ENCODE measurements at regions not wholly inside any gene's neighbourhood (a gene's known extent, or its start where the extent isn't known, plus 50 kb on each side); places are given as distances from the start of the nearest gene placed in this dataset.
"Not testable (repeated sequence)": the region's sequence is repeated elsewhere in the genome, so short reads cannot be mapped to it uniquely, and the experiment has no call there.

- no peak for DNase-seq
Measured at GRCh38 chr5:124206540-124206939, 539.9 kb downstream of the ZNF608 start.

- DNase-seq = no peak
Measured at GRCh38 chr5:124203303-124203702, 543.1 kb downstream of the ZNF608 start.

GRCh38 chr5:124200381-124200780 is 546.1 kb downstream of the ZNF608 start:
- DNase-seq = no peak

GRCh38 chr5:124199893-124200292 is 546.5 kb downstream of the ZNF608 start:
- DNase-seq = no peak

GRCh38 chr5:124195411-124195810 is 551.0 kb downstream of the ZNF608 start:
- no peak for DNase-seq

- DNase-seq = no peak
Measured at GRCh38 chr5:124194282-124194681, 552.2 kb downstream of the ZNF608 start.

GRCh38 chr5:124193371-124193789 is 553.1 kb downstream of the ZNF608 start:
- DNase-seq = no peak

- no peak for DNase-seq
Measured at GRCh38 chr5:124192716-124193115, 553.7 kb downstream of the ZNF608 start.

- DNase-seq = no peak
Measured at GRCh38 chr5:124185716-124186115, 560.7 kb downstream of the ZNF608 start.

- DNase-seq = no peak
Measured at GRCh38 chr5:124182133-124182532, 564.3 kb downstream of the ZNF608 start.

- DNase-seq = no peak
Measured at GRCh38 chr5:124180875-124181461, 565.5 kb downstream of the ZNF608 start.

GRCh38 chr5:124180299-124180874 is 566.1 kb downstream of the ZNF608 start:
- DNase-seq = no peak

- DNase-seq = no peak
Measured at GRCh38 chr5:124179819-124180218, 566.6 kb downstream of the ZNF608 start.

GRCh38 chr5:124178050-124178449 is 568.4 kb downstream of the ZNF608 start:
- no peak for DNase-seq

- DNase-seq = no peak
Measured at GRCh38 chr5:124176692-124177091, 569.7 kb downstream of the ZNF608 start.

- no peak for DNase-seq
Measured at GRCh38 chr5:124173386-124173785, 573.1 kb downstream of the ZNF608 start.

- DNase-seq = no peak
Measured at GRCh38 chr5:124172389-124173003, 573.9 kb downstream of the ZNF608 start.

GRCh38 chr5:124168093-124168492 is 578.3 kb downstream of the ZNF608 start:
- DNase-seq = not testable (repeated sequence)

GRCh38 chr5:124162767-124163532 is 583.5 kb downstream of the ZNF608 start:
- DNase-seq = peak; percentile 63

GRCh38 chr5:124161266-124161665 is 585.2 kb downstream of the ZNF608 start:
- no peak for DNase-seq

- no peak for DNase-seq
Measured at GRCh38 chr5:124160265-124160664, 586.2 kb downstream of the ZNF608 start.

GRCh38 chr5:124157320-124157719 is 589.1 kb downstream of the ZNF608 start:
- DNase-seq = no peak

GRCh38 chr5:124156415-124156996 is 589.9 kb downstream of the ZNF608 start:
- no peak for DNase-seq
